ENCODE measurements at regions not wholly inside any gene's neighbourhood (a gene's known extent, or its start where the extent isn't known, plus 50 kb on each side); places are given as distances from the start of the nearest gene placed in this dataset.

GRCh38 chr14:22477569-22478194 is 111.3 kb downstream of the DAD1 start:
- no peak for DNase-seq (ENCODE audit: low read depth in 2 of 2)

GRCh38 chr14:22476887-22477286 is 112.1 kb downstream of the DAD1 start:
- DNase-seq (ENCODE audit: low read depth in 2 of 2) = no peak

- DNase-seq (ENCODE audit: low read depth in 2 of 2) = no peak
These were observed 112.8 kb downstream of the DAD1 start for GRCh38 chr14:22476005-22476751.

GRCh38 chr14:22475381-22475780 is 113.6 kb downstream of the DAD1 start:
- DNase-seq (ENCODE audit: low read depth in 2 of 2) = no peak

GRCh38 chr14:22474730-22475351 is 114.2 kb downstream of the DAD1 start:
- no peak for DNase-seq (ENCODE audit: low read depth in 2 of 2)

- DNase-seq (ENCODE audit: low read depth in 2 of 2) = no peak
These were observed 115.8 kb downstream of the DAD1 start for GRCh38 chr14:22472935-22473854.

- DNase-seq (ENCODE audit: low read depth in 2 of 2) = no peak
These were observed 116.6 kb downstream of the DAD1 start for GRCh38 chr14:22472466-22472865.

- no peak for DNase-seq (ENCODE audit: low read depth in 2 of 2)
These were observed 117.4 kb downstream of the DAD1 start for GRCh38 chr14:22471545-22472121.

GRCh38 chr14:22469538-22470303 is 119.3 kb downstream of the DAD1 start:
- no peak for DNase-seq (ENCODE audit: low read depth in 2 of 2)

GRCh38 chr14:22468830-22469229 is 120.2 kb downstream of the DAD1 start:
- DNase-seq (ENCODE audit: low read depth in 2 of 2) = no peak

- DNase-seq (ENCODE audit: low read depth in 2 of 2) = no peak
These were observed 122.5 kb downstream of the DAD1 start for GRCh38 chr14:22466491-22466890.

- no peak for DNase-seq (ENCODE audit: low read depth in 2 of 2)
These were observed 123.7 kb downstream of the DAD1 start for GRCh38 chr14:22465201-22465840.

- no peak for DNase-seq (ENCODE audit: low read depth in 2 of 2)
These were observed 124.4 kb downstream of the DAD1 start for GRCh38 chr14:22464422-22465142.

- no peak for DNase-seq (ENCODE audit: low read depth in 2 of 2)
These were observed 125.3 kb downstream of the DAD1 start for GRCh38 chr14:22463763-22464173.

GRCh38 chr14:22462923-22463322 is 126.1 kb downstream of the DAD1 start:
- no peak for DNase-seq (ENCODE audit: low read depth in 2 of 2)

GRCh38 chr14:22460461-22461195 is 128.4 kb downstream of the DAD1 start:
- no peak for DNase-seq (ENCODE audit: low read depth in 2 of 2)

GRCh38 chr14:22458737-22459136 is 130.3 kb downstream of the DAD1 start:
- no peak for DNase-seq (ENCODE audit: low read depth in 2 of 2)

- no peak for DNase-seq (ENCODE audit: low read depth in 2 of 2)
These were observed 131.9 kb downstream of the DAD1 start for GRCh38 chr14:22456998-22457594.

- DNase-seq (ENCODE audit: low read depth in 2 of 2) = no peak
These were observed 132.6 kb downstream of the DAD1 start for GRCh38 chr14:22456421-22456820.

All from stimulated activated CD4-positive, alpha-beta T cell treated with anti-CD3 and anti-CD28 coated beads, Interleukin-1b, Interleukin-23, amount 100 ng/mL, for 4 hours (primary cell).